ENCODE measurements at regions not wholly inside any gene's neighbourhood (a gene's known extent, or its start where the extent isn't known, plus 50 kb on each side); places are given as distances from the start of the nearest gene placed in this dataset.

GRCh38 chr10:60570896-60571295 is 181.2 kb upstream of the ANK3 start:
- Histone ChIP-seq H3K9me3 (ENCODE audit: control insufficient read depth, low read depth, low read length) (no peaks in the 10 kb centered on the region), H4K20me1 (ENCODE audit: control insufficient read depth, extremely low read depth, insufficient read depth, low read length) (no peaks in the 10 kb centered on the region), H3K27me3 (ENCODE audit: control insufficient read depth, extremely low read depth, insufficient read depth, low read length) (no peaks in the 10 kb centered on the region), H3K4me1 (ENCODE audit: control insufficient read depth, extremely low read depth, insufficient read depth, low read length) (peaks cover 6% of the 10 kb centered on the region), H3K9ac (ENCODE audit: control insufficient read depth, extremely low read depth, insufficient read depth, low read length) (no peak overlapping the region), H3K36me3 (ENCODE audit: control insufficient read depth in 2 of 2, extremely low read depth in 1 of 2, insufficient read depth in 2 of 2, low read length in 2 of 2) (no peaks in the 10 kb centered on the region), H3K79me2 (ENCODE audit: control insufficient read depth, insufficient read depth, low read length) (no peaks in the 10 kb centered on the region), H3K9me1 (ENCODE audit: control insufficient read depth, extremely low read depth, insufficient read depth, low read length) (no peaks in the 10 kb centered on the region), H2AFZ (ENCODE audit: control insufficient read depth, low read length) (no peak overlapping the region), H3K4me3 (ENCODE audit: control insufficient read depth in 2 of 3, extremely low read depth in 1 of 3, insufficient read depth in 2 of 3, low read depth in 1 of 3, low read length in 3 of 3) (no peak overlapping the region), H3K4me2 (ENCODE audit: control insufficient read depth, extremely low read depth, insufficient read depth, low read depth, low read length) (no peak overlapping the region), H3K27ac (ENCODE audit: control insufficient read depth, insufficient read depth, low read length) (no peak overlapping the region)
- dilution Hi-C loops (cut with MboI; ENCODE audit: extremely low pct_ligation_motif_present, low sequenced_read_pairs) = no loop called here
- TF ChIP-seq CTCF (optimal IDR thresholded peaks at IDR 0.05 in 1 of 3, IDR thresholded peaks at IDR 0.05 in 1 of 3, conservative IDR thresholded peaks at IDR 0.05 in 1 of 3; ENCODE audit: extremely low read depth in 1 of 3, insufficient read depth in 2 of 3, low read length in 3 of 3) = no peak
- TF ChIP-seq EZH2 (IDR thresholded peaks at IDR 0.05; ENCODE audit: low read length) = no peak
- no peak for FAIRE-seq
- DNase-seq (ENCODE audit: low read depth, low spot score) = no peak

- no peak overlapping the region for H3K4me2 ChIP-seq (ENCODE audit: control insufficient read depth, extremely low read depth, insufficient read depth, low read depth, low read length)
- no peak overlapping the region for H3K9ac ChIP-seq (ENCODE audit: control insufficient read depth, extremely low read depth, insufficient read depth, low read length)
- H3K27ac ChIP-seq (ENCODE audit: control insufficient read depth, insufficient read depth, low read length) = no peak overlapping the region
- H3K4me3 ChIP-seq (ENCODE audit: control insufficient read depth in 2 of 3, extremely low read depth in 1 of 3, insufficient read depth in 2 of 3, low read depth in 1 of 3, low read length in 3 of 3) = no peak overlapping the region
- H3K27me3 ChIP-seq (ENCODE audit: control insufficient read depth, extremely low read depth, insufficient read depth, low read length) = no peaks in the 10 kb centered on the region
- no peaks in the 10 kb centered on the region for H3K9me3 ChIP-seq (ENCODE audit: control insufficient read depth, low read depth, low read length)
- no peaks in the 10 kb centered on the region for H3K9me1 ChIP-seq (ENCODE audit: control insufficient read depth, extremely low read depth, insufficient read depth, low read length)
- no peaks in the 10 kb centered on the region for H3K36me3 ChIP-seq (ENCODE audit: control insufficient read depth in 2 of 2, extremely low read depth in 1 of 2, insufficient read depth in 2 of 2, low read length in 2 of 2)
- no peaks in the 10 kb centered on the region for H3K79me2 ChIP-seq (ENCODE audit: control insufficient read depth, insufficient read depth, low read length)
- dilution Hi-C loops (cut with MboI; ENCODE audit: extremely low pct_ligation_motif_present, low sequenced_read_pairs) = no loop called here
- FAIRE-seq = no peak
- no peak for TF ChIP-seq CTCF (optimal IDR thresholded peaks at IDR 0.05 in 1 of 3, IDR thresholded peaks at IDR 0.05 in 1 of 3, conservative IDR thresholded peaks at IDR 0.05 in 1 of 3; ENCODE audit: extremely low read depth in 1 of 3, insufficient read depth in 2 of 3, low read length in 3 of 3)
- TF ChIP-seq EZH2 (IDR thresholded peaks at IDR 0.05; ENCODE audit: low read length) = no peak
- no peak overlapping the region for H2AFZ ChIP-seq (ENCODE audit: control insufficient read depth, low read length)
- no peaks in the 10 kb centered on the region for H4K20me1 ChIP-seq (ENCODE audit: control insufficient read depth, extremely low read depth, insufficient read depth, low read length)
- peaks cover 6% of the 10 kb centered on the region for H3K4me1 ChIP-seq (ENCODE audit: control insufficient read depth, extremely low read depth, insufficient read depth, low read length)
- DNase-seq (ENCODE audit: low read depth, low spot score) = no peak
Observed at GRCh38 chr10:60570272-60570865, 180.7 kb upstream of the ANK3 start.
